GM12878 (cell line): ENCODE measurements at regions not wholly inside any gene's neighbourhood (a gene's known extent, or its start where the extent isn't known, plus 50 kb on each side); places are given as distances from the start of the nearest gene placed in this dataset.

ENCODE experiments used
- ATAC-seq: fragments of 200-7000 bp; cut with Tn5 transposase; 3 replicates; pipeline ENCODE4 v1.9.1; 2020; ENCODE audit warnings: mild to moderate bottlenecking, moderate library complexity
- BruUV-seq: library from RNA; stranded (reverse); fragments of 400-500 nt; replicated peaks from 2 replicates; lab custom pipeline; 2021; lab: Mats Ljungman, UMichigan
- CTCF ChIA-PET: fragments of 300-600 bp; sonication (Branson Sonifier 250); formaldehyde crosslinking; extraction: SDS; loops from one replicate; lab custom pipeline; 2021; ENCODE audit warnings: inconsistent platforms; lab: Yijun Ruan, JAX
- POLR2A ChIA-PET: fragments of 350-600 bp; formaldehyde crosslinking; extraction: SDS; loops from one replicate; lab custom pipeline; 2021; ENCODE audit warnings: inconsistent platforms; lab: Charles Lee
- RAD21 ChIA-PET: fragments of 300-600 bp; sonication (Branson Sonifier 250); formaldehyde crosslinking; loops from one replicate; lab custom pipeline; 2023; ENCODE audit warnings: antibody characterized with exemption; ENCODE audit not compliant: unreplicated experiment; lab: Charles Lee
- SMC1A ChIA-PET: fragments of 300-600 bp; sonication (Branson Sonifier 250); formaldehyde crosslinking; loops from one replicate; lab custom pipeline; 2023; ENCODE audit not compliant: unreplicated experiment, uncharacterized antibody; lab: Charles Lee
- DNase-seq: peaks from one replicate; pipeline ENCODE4 v3.0.0-alpha.2; 2011; ENCODE audit warnings: low read depth, low spot score
- FAIRE-seq: peaks from 3 replicates; lab custom pipeline; 2011; peaks lifted over from hg19 to GRCh38; lab: Jason Lieb, UNC
- H2AFZ ChIP-seq: 2 replicates; pipeline ENCODE4 v1.6.0; 2011; ENCODE audit warnings: low read depth, low read length, control low read depth; ENCODE audit not compliant: control insufficient read depth
- H3K27ac ChIP-seq: 2 replicates; pipeline ENCODE4 v1.5.1; 2011; ENCODE audit warnings: control low read depth; ENCODE audit not compliant: control insufficient read depth, insufficient read depth
- H3K27me3 ChIP-seq, 2 experiments: replicated peaks in 1 of 2; 2 replicates each; pipeline versions ENCODE4 v1.6.0 to v1.6.1; 2011; ENCODE audit warnings: low read length in 1 of 2; ENCODE audit not compliant: control insufficient read depth in 2 of 2, insufficient read depth in 2 of 2
- H3K36me3 ChIP-seq, 2 experiments: 2 replicates each; pipeline ENCODE4 v1.5.1; 2011; ENCODE audit warnings: low read length in 1 of 2; ENCODE audit not compliant: control insufficient read depth in 2 of 2, insufficient read depth in 2 of 2
- H3K4me1 ChIP-seq: 2 replicates; pipeline ENCODE4 v1.6.1; 2011; ENCODE audit warnings: mild to moderate bottlenecking, low read length, moderate library complexity, mixed read lengths; ENCODE audit not compliant: control insufficient read depth, insufficient read depth
- H3K4me2 ChIP-seq: 2 replicates; pipeline ENCODE4 v1.6.0; 2011; ENCODE audit warnings: control low read depth; ENCODE audit not compliant: control insufficient read depth, insufficient read depth
- H3K4me3 ChIP-seq: fragments of 200-600 bp; sonication (generic); 2 replicates; pipeline ENCODE4 v1.5.1; 2016
- H3K79me2 ChIP-seq: 2 replicates; pipeline ENCODE4 v1.6.0; 2011; ENCODE audit warnings: low read length; ENCODE audit not compliant: control insufficient read depth, insufficient read depth
- H3K9ac ChIP-seq: 2 replicates; pipeline ENCODE4 v1.8.0; 2011; ENCODE audit warnings: low read length, control low read depth, mixed read lengths; ENCODE audit not compliant: control insufficient read depth, insufficient read depth
- H3K9me3 ChIP-seq: replicated peaks from 3 replicates; pipeline ENCODE4 v1.5.1; 2011; ENCODE audit warnings: mild to moderate bottlenecking, low read length; ENCODE audit not compliant: control insufficient read depth, insufficient read depth
- H4K20me1 ChIP-seq: 2 replicates; pipeline ENCODE4 v1.6.0; 2011; ENCODE audit not compliant: control insufficient read depth, insufficient read depth
- HDAC2 ChIP-seq: fragments of 200-600 bp; sonication (generic); IDR thresholded peaks from 2 replicates; pipeline ENCODE4 v1.6.1; 2017
- KDM1A ChIP-seq: fragments of 200-600 bp; sonication (generic); IDR thresholded peaks from 2 replicates; pipeline ENCODE4 v1.6.1; 2016; ENCODE audit warnings: borderline replicate concordance
- TBL1XR1 ChIP-seq: IDR thresholded peaks from 2 replicates; pipeline ENCODE4 v1.6.1; 2012; ENCODE audit warnings: low read depth, low read length, improper control_type of control experiment
- YY1 ChIP-seq: IDR thresholded peaks from 2 replicates; pipeline ENCODE4 v1.6.1; 2011; ENCODE audit warnings: low read depth, mild to moderate bottlenecking, low read length
- WGBS: methylation state at CpG from one replicate; pipeline ENCODE4 v1.1.6; 2016; ENCODE audit warnings: low lambda C conversion rate; ENCODE audit not compliant: insufficient replicate concordance, insufficient coverage; ENCODE audit errors: missing lambda C conversion rate; 5-methylcytosine and 5-hydroxymethylcytosine counted together
- in situ Hi-C: fragments of 300-500 bp; cut with MboI; formaldehyde crosslinking; loops from 9 replicates; pipeline ENCODE4 v1.14.3; 2018; ENCODE audit warnings: mixed read lengths
- intact Hi-C: fragments of 100-400 bp; cut with micrococcal nuclease; formaldehyde crosslinking; loops from one replicate; pipeline ENCODE4 v1.14.2; 2022; ENCODE audit not compliant: unreplicated experiment
- TF ChIP-seq, protein P1 (sequence below): fragments of 450-650 bp; IDR thresholded peaks from 2 replicates; pipeline ENCODE4 v1.6.1; 2016; ENCODE audit warnings: mild to moderate bottlenecking

DNA sequence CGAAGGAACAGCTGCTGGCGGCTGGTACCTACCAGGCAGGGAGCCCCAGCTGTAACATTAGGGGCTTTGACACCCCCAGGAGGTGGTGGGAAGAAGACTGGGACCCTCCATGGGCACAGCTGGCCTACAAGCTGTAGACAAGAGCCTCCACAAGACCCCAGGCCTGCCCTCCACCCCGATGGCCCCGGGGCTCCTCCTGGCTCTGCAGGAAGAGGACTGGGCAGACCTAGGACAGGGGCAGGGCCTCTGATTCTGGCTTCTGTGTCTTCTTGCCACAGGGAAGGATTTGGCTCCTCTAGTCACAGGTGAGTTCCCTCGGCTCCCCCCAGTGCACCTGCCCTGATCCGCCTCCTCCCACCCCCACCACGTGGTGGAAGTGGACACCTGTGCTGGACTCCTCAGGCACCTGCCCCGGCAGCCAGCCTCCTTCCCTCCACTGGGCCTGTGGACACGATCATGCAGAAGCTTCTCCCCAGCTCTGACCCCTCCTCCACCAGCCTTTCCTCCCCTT is 53.4 kb upstream of the ODC1 start:
- FAIRE-seq (no peak), DNase-seq (no peak), ATAC-seq (no peak)
- peaks cover 0 to 1% of the 10 kb centered on the region in 2 experiments; a peak in 3 of 4 replicates for H3K27me3 ChIP-seq
- CTCF ChIA-PET = no interaction called here
- H3K79me2 ChIP-seq = no peaks in the 10 kb centered on the region
- in situ Hi-C loops = no loop called here
- no peak overlapping the region for H3K27ac ChIP-seq
- H3K9ac ChIP-seq = no peak overlapping the region
- no peaks in the 10 kb centered on the region for H3K9me3 ChIP-seq
- no TSS peak for BruUV-seq
- intact Hi-C loops = no loop called here
- no peak overlapping the region for H3K4me3 ChIP-seq
- no peak overlapping the region for H3K4me2 ChIP-seq
- WGBS = 40% methylated on average over 9 of the region's 9 CpGs
- no peaks in the 10 kb centered on the region for H3K4me1 ChIP-seq
- TF ChIP-seq KDM1A (no peak), TBL1XR1 (no peak)
- TF ChIP-seq, all 136 proteins: peak for 0
- no peak overlapping the region for H2AFZ ChIP-seq
- ChIA-PET POLR2A (no interaction called here), RAD21 (no interaction called here), SMC1A (no interaction called here)
- H3K36me3 ChIP-seq = no peaks in the 10 kb centered on the region
- no peaks in the 10 kb centered on the region for H4K20me1 ChIP-seq

DNA sequence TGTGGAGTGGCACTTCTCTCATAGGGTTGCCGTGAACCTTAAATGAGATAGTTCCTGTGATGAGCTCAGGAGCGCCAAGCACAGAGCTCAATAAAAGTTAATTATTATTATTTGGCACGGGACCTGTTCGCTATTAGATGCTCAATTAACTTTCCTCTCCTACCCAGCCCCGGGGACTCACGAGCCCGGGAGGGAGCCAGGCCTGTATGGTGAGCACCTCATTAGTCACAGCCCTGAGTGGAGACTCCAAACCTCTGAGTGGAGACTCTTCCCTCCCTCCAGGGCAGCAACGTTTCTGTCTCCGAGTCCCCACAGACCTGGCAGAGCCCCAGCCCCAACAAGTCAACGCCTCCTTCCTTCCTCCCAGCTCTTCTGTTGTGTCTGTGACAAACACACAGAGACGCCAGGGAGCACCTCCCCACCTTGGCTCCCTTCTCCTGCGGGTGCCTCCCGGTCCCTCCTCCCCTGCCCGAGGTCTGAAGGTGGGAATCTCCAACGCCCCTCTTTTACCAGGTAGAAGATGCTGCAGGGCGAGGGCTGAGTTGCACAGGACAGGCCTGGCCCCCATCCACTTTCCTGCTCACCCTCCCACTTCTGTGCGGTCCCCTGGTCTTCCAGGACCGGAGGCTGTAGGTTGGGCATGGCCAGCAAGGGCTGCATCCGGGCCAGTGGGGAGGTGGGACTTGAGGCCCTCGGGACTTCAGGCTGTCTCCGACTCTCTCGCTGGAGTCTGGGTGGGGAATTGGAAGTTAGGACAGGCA is 52.7 kb upstream of the ODC1 start:
- in situ Hi-C loops (no loop called here), intact Hi-C loops (no loop called here)
- FAIRE-seq = no peak
- no peak overlapping the region for H3K27ac ChIP-seq
- ATAC-seq = no peak
- 38% methylated on average over 20 of the region's 22 CpGs for WGBS
- H4K20me1 ChIP-seq = no peaks in the 10 kb centered on the region
- H3K4me1 ChIP-seq = no peaks in the 10 kb centered on the region
- POLR2A ChIA-PET = no interaction called here
- DNase-seq = no peak
- no peaks in the 10 kb centered on the region for H3K79me2 ChIP-seq
- BruUV-seq = no TSS peak
- SMC1A ChIA-PET = no interaction called here
- H3K36me3 ChIP-seq = no peaks in the 10 kb centered on the region
- CTCF ChIA-PET = no interaction called here
- H2AFZ ChIP-seq = no peak overlapping the region
- RAD21 ChIA-PET = interaction anchor here (0.9 kb wide), 1 partner anchor 233 kb away, joined by 3 read pairs; no protein-coding TSS in a partner anchor
- H3K9ac ChIP-seq = no peak overlapping the region
- H3K9me3 ChIP-seq = no peaks in the 10 kb centered on the region
- H3K4me2 ChIP-seq = no peak overlapping the region
- no peak overlapping the region for H3K4me3 ChIP-seq
- peaks cover 0 to 1% of the 10 kb centered on the region in 2 experiments; a peak in 3 of 4 replicates for H3K27me3 ChIP-seq
- TF ChIP-seq, protein P1, sequence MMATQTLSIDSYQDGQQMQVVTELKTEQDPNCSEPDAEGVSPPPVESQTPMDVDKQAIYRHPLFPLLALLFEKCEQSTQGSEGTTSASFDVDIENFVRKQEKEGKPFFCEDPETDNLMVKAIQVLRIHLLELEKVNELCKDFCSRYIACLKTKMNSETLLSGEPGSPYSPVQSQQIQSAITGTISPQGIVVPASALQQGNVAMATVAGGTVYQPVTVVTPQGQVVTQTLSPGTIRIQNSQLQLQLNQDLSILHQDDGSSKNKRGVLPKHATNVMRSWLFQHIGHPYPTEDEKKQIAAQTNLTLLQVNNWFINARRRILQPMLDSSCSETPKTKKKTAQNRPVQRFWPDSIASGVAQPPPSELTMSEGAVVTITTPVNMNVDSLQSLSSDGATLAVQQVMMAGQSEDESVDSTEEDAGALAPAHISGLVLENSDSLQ = no peak
- no peak for TF ChIP-seq YY1
- no peak for TF ChIP-seq HDAC2
